Tibial artery (tissue), 4 donors: ENCODE measurements at regions not wholly inside any gene's neighbourhood (a gene's known extent, or its start where the extent isn't known, plus 50 kb on each side); places are given as distances from the start of the nearest gene placed in this dataset.

Source experiments
- DNase-seq, 2 donors: peaks; one replicate each; pipeline ENCODE4 v3.0.0-alpha.2; 2019
- H3K27ac ChIP-seq, 2 donors: fragments of 200-600 bp; sonication (generic) in 1 of 2; 1 replicate in 1 of 2; 2 replicates in 1 of 2; pipeline ENCODE4 v1.5.1; 2018 to 2019; ENCODE audit warnings: mild to moderate bottlenecking in 1 of 2
- H3K27me3 ChIP-seq, 2 donors: fragments of 200-600 bp; sonication (generic) in 1 of 2; one replicate each; pipeline versions ENCODE4 v1.5.1 to v1.6.0; 2016 to 2019
- H3K36me3 ChIP-seq, 3 donors: fragments of 200-600 bp; sonication (generic) in 2 of 3; one replicate each; pipeline ENCODE4 v1.5.1; 2016 to 2019; ENCODE audit warnings: mild to moderate bottlenecking in 2 of 3
- H3K4me1 ChIP-seq, 4 donors: fragments of 200-600 bp; sonication (generic) in 2 of 4; 1 replicate in 3 of 4; 2 replicates in 1 of 4; pipeline ENCODE4 v1.5.1; 2016 to 2019
- H3K4me3 ChIP-seq, 2 donors: fragments of 200-600 bp; sonication (generic) in 1 of 2; 1 replicate in 1 of 2; 2 replicates in 1 of 2; pipeline ENCODE4 v1.5.1; 2018 to 2019; ENCODE audit warnings: mild to moderate bottlenecking in 2 of 2
- H3K9me3 ChIP-seq, 3 donors: fragments of 200-600 bp; sonication (generic) in 1 of 3; one replicate each; pipeline ENCODE4 v1.5.1; 2016 to 2019
- intact Hi-C: fragments of 100-400 bp; cut with DNase I; formaldehyde crosslinking; loops from one replicate; pipeline ENCODE4 v1.15.0; 2023; ENCODE audit warnings: low total_unique reads
- TF ChIP-seq, protein P1 (sequence below), 2 experiments: fragments of 200-600 bp in 1 of 2; fragments of 450-650 bp in 1 of 2; IDR thresholded peaks; one replicate each; pipeline ENCODE4 v1.5.1; 2017 to 2019; ENCODE audit warnings: antibody characterized with exemption in 2 of 2, mild to moderate bottlenecking in 1 of 2, moderate library complexity in 1 of 2

DNA sequence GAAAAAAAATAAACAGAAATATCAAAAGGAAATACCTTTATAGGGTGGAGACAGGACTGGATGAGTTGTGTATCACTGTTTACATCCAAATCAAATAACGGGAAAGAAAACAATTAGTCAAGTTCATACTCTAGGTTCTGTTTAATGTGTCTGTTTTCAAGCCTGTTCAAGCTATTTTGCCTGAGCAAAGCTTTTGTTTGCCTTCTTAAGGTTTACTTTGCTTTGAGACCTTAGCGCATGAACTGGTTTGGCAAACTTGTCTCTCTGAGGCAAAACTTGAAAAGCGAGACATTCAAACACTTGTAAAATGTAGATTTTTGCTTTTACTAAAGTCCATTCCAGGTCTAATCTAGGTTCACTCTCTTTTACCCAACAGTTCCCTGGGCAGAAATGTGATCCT, 174.1 kb upstream of the RFX3 start:
- H3K36me3 ChIP-seq, result no peaks in the 10 kb centered on the region
- H3K4me1 ChIP-seq, result no peaks in the 10 kb centered on the region
- DNase-seq, result no peak
- TF ChIP-seq, protein P1, sequence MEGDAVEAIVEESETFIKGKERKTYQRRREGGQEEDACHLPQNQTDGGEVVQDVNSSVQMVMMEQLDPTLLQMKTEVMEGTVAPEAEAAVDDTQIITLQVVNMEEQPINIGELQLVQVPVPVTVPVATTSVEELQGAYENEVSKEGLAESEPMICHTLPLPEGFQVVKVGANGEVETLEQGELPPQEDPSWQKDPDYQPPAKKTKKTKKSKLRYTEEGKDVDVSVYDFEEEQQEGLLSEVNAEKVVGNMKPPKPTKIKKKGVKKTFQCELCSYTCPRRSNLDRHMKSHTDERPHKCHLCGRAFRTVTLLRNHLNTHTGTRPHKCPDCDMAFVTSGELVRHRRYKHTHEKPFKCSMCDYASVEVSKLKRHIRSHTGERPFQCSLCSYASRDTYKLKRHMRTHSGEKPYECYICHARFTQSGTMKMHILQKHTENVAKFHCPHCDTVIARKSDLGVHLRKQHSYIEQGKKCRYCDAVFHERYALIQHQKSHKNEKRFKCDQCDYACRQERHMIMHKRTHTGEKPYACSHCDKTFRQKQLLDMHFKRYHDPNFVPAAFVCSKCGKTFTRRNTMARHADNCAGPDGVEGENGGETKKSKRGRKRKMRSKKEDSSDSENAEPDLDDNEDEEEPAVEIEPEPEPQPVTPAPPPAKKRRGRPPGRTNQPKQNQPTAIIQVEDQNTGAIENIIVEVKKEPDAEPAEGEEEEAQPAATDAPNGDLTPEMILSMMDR (IDR thresholded peaks at IDR 0.05), result no peak
- H3K27ac ChIP-seq, result no peak overlapping the region
- intact Hi-C loops, result no loop called here
- no peaks in the 10 kb centered on the region for H3K27me3 ChIP-seq
- no peak overlapping the region for H3K4me3 ChIP-seq
- H3K9me3 ChIP-seq, result no peaks in the 10 kb centered on the region

DNA sequence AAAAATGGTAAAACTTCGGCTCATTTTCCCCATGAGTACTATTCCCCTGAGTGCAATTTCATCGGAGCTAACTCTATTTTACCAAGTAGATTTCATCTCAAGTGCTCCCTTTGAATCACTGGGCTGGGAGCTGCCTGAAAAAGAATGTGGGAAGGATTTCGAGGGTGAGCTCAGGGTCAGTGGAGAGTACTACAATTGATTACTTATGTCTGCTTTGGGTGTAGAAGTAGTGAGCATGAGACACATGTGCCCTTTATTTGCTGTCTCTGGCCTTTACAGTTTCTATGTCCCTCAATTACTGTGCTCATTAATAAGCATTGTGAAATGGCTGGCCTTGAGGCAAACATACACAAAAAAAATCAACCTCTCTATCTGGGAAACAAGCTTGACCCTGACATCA, 172.7 kb upstream of the RFX3 start:
- intact Hi-C loops, result no loop called here
- Histone ChIP-seq H3K27me3 (no peaks in the 10 kb centered on the region), H3K4me3 (no peak overlapping the region), H3K36me3 (no peaks in the 10 kb centered on the region), H3K27ac (no peak overlapping the region), H3K4me1 (no peaks in the 10 kb centered on the region), H3K9me3 (no peaks in the 10 kb centered on the region)
- TF ChIP-seq, protein P1 (IDR thresholded peaks at IDR 0.05), result no peak
- no peak for DNase-seq

DNA sequence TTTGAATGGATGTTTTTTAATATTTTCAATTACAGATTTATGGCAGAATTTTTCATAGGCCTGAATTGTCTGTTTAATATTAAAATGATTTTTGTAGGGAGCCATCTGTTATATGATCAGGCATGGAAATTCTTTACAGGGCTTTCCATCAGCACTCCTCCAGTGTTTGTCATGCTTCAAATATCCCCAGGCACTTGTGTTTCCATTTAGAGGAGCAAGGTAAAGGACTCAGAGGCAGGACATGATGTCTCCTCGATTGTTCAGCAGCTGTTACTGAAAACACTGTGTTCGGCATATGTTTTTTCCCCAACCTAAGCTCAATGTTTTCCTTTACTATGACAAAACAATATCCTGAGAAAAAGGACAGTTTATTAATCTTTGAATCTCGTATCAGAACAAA, 172.3 kb upstream of the RFX3 start:
- H3K36me3 ChIP-seq, result no peaks in the 10 kb centered on the region
- DNase-seq, result no peak
- TF ChIP-seq, protein P1 (IDR thresholded peaks at IDR 0.05), result no peak
- no peak overlapping the region for H3K4me3 ChIP-seq
- no peaks in the 10 kb centered on the region for H3K27me3 ChIP-seq
- intact Hi-C loops, result no loop called here
- H3K27ac ChIP-seq, result no peak overlapping the region
- no peaks in the 10 kb centered on the region for H3K9me3 ChIP-seq
- H3K4me1 ChIP-seq, result no peaks in the 10 kb centered on the region

GRCh38 chr9:3696368-3696767, 170.6 kb upstream of the RFX3 start:
- intact Hi-C loops, result no loop called here
- H3K4me1 ChIP-seq, result no peaks in the 10 kb centered on the region
- DNase-seq, result no peak
- no peaks in the 10 kb centered on the region for H3K27me3 ChIP-seq
- H3K4me3 ChIP-seq, result no peak overlapping the region
- TF ChIP-seq, protein P1 (IDR thresholded peaks at IDR 0.05), result no peak
- no peak overlapping the region for H3K27ac ChIP-seq
- no peaks in the 10 kb centered on the region for H3K9me3 ChIP-seq
- H3K36me3 ChIP-seq, result no peaks in the 10 kb centered on the region

- Histone ChIP-seq H3K9me3 (no peaks in the 10 kb centered on the region), H3K36me3 (no peaks in the 10 kb centered on the region), H3K4me1 (no peaks in the 10 kb centered on the region), H3K27ac (no peak overlapping the region), H3K4me3 (no peak overlapping the region), H3K27me3 (no peaks in the 10 kb centered on the region)
- TF ChIP-seq, protein P1 (IDR thresholded peaks at IDR 0.05), result no peak
- no peak for DNase-seq
- intact Hi-C loops, result no loop called here
These were observed 166.8 kb upstream of the RFX3 start for GRCh38 chr9:3692606-3693005.

GRCh38 chr9:3689555-3689954, 163.8 kb upstream of the RFX3 start:
- no peak overlapping the region for H3K4me3 ChIP-seq
- H3K27ac ChIP-seq, result no peak overlapping the region
- no peaks in the 10 kb centered on the region for H3K27me3 ChIP-seq
- intact Hi-C loops, result no loop called here
- TF ChIP-seq, protein P1 (IDR thresholded peaks at IDR 0.05), result no peak
- H3K9me3 ChIP-seq, result no peaks in the 10 kb centered on the region
- no peaks in the 10 kb centered on the region for H3K4me1 ChIP-seq
- H3K36me3 ChIP-seq, result no peaks in the 10 kb centered on the region
- no peak for DNase-seq
